Peyer's patch (tissue), 4 donors: ENCODE measurements at regions not wholly inside any gene's neighbourhood (a gene's known extent, or its start where the extent isn't known, plus 50 kb on each side); places are given as distances from the start of the nearest gene placed in this dataset.

Experiments
- DNase-seq, 3 donors: peaks; one replicate each; pipeline ENCODE4 v3.0.0-alpha.2; 2017 to 2019
- H3K27ac ChIP-seq, 4 donors: fragments of 200-600 bp; sonication (generic); one replicate each; pipeline ENCODE4 v1.5.1; 2016 to 2019
- H3K27me3 ChIP-seq, 2 donors: fragments of 200-600 bp; sonication (generic); one replicate each; pipeline ENCODE4 v1.5.1; 2019
- H3K36me3 ChIP-seq, 3 donors: fragments of 200-600 bp; sonication (generic); one replicate each; pipeline ENCODE4 v1.5.1; 2016 to 2019
- H3K4me1 ChIP-seq, 4 donors: fragments of 200-600 bp; sonication (generic); one replicate each; pipeline ENCODE4 v1.5.1; 2016 to 2019
- H3K4me3 ChIP-seq, 4 donors: fragments of 200-600 bp; sonication (generic); 1 replicate in 3 of 4; 2 replicates in 1 of 4; pipeline ENCODE4 v1.5.1; 2016 to 2019; ENCODE audit warnings: mild to moderate bottlenecking in 1 of 4
- H3K9me3 ChIP-seq, 4 donors: fragments of 200-600 bp; sonication (generic); one replicate each; pipeline ENCODE4 v1.5.1; 2016 to 2019; ENCODE audit warnings: mild to moderate bottlenecking in 1 of 4
- CTCF ChIP-seq, 6 experiments: fragments of 450-650 bp in 4 of 6; fragments of 200-600 bp in 2 of 6; sonication (generic) in 1 of 6; IDR thresholded peaks; one replicate each; pipeline ENCODE4 v1.5.1; 2017 to 2019; ENCODE audit warnings: antibody characterized with exemption in 6 of 6, mild to moderate bottlenecking in 3 of 6, moderate library complexity in 1 of 6
- POLR2A ChIP-seq, 2 donors: fragments of 450-650 bp; IDR thresholded peaks; one replicate each; pipeline ENCODE4 v1.5.1; 2017; ENCODE audit warnings: antibody characterized with exemption in 2 of 2, mild to moderate bottlenecking in 2 of 2, moderate library complexity in 2 of 2

- Histone ChIP-seq H3K4me1 (no peaks in the 10 kb centered on the region), H3K27me3 (no peaks in the 10 kb centered on the region), H3K4me3 (no peak overlapping the region), H3K9me3 (no peaks in the 10 kb centered on the region), H3K27ac (no peak overlapping the region), H3K36me3 (no peaks in the 10 kb centered on the region)
- TF ChIP-seq POLR2A (IDR thresholded peaks at IDR 0.05) = no peak
- TF ChIP-seq CTCF (IDR thresholded peaks at IDR 0.05) = no peak
- no peak for DNase-seq
Observed at GRCh38 chr4:11769434-11769833, 340.7 kb upstream of the HS3ST1 start.

GRCh38 chr4:11768251-11768972 is 339.7 kb upstream of the HS3ST1 start:
- DNase-seq = no peak
- no peaks in the 10 kb centered on the region for H3K36me3 ChIP-seq
- H3K4me1 ChIP-seq = no peaks in the 10 kb centered on the region
- no peak overlapping the region for H3K4me3 ChIP-seq
- H3K27me3 ChIP-seq = no peaks in the 10 kb centered on the region
- no peak overlapping the region for H3K27ac ChIP-seq
- TF ChIP-seq CTCF (IDR thresholded peaks at IDR 0.05) = no peak
- TF ChIP-seq POLR2A (IDR thresholded peaks at IDR 0.05) = no peak
- no peaks in the 10 kb centered on the region for H3K9me3 ChIP-seq

GRCh38 chr4:11765849-11766453 is 337.3 kb upstream of the HS3ST1 start:
- H3K4me1 ChIP-seq = no peaks in the 10 kb centered on the region

GRCh38 chr4:11748164-11748872 is 319.6 kb upstream of the HS3ST1 start:
- no peak overlapping the region for H3K27ac ChIP-seq
- no peaks in the 10 kb centered on the region for H3K9me3 ChIP-seq
- no peak for TF ChIP-seq CTCF (IDR thresholded peaks at IDR 0.05)
- no peak for TF ChIP-seq POLR2A (IDR thresholded peaks at IDR 0.05)
- no peaks in the 10 kb centered on the region for H3K27me3 ChIP-seq
- DNase-seq = no peak
- no peaks in the 10 kb centered on the region for H3K4me1 ChIP-seq
- no peaks in the 10 kb centered on the region for H3K36me3 ChIP-seq
- H3K4me3 ChIP-seq = no peak overlapping the region

More at GRCh38 chr4:11765849-11766453, 337.3 kb upstream of the HS3ST1 start:
- no peaks in the 10 kb centered on the region for H3K9me3 ChIP-seq
- no peak overlapping the region for H3K4me3 ChIP-seq
- H3K27ac ChIP-seq = no peak overlapping the region
- no peaks in the 10 kb centered on the region for H3K36me3 ChIP-seq
- DNase-seq = peak in 1 of 3 donors; percentile 64
- no peaks in the 10 kb centered on the region for H3K27me3 ChIP-seq
- TF ChIP-seq CTCF (IDR thresholded peaks at IDR 0.05) = peak in 5 of 6 experiments; percentile 6 to 63 (median 56)
- no peak for TF ChIP-seq POLR2A (IDR thresholded peaks at IDR 0.05)

- H3K4me1 ChIP-seq = no peaks in the 10 kb centered on the region
- H3K4me3 ChIP-seq = no peak overlapping the region
- no peak overlapping the region for H3K27ac ChIP-seq
- no peak for DNase-seq
- no peaks in the 10 kb centered on the region for H3K9me3 ChIP-seq
- H3K27me3 ChIP-seq = no peaks in the 10 kb centered on the region
- TF ChIP-seq POLR2A (IDR thresholded peaks at IDR 0.05) (no peak), CTCF (IDR thresholded peaks at IDR 0.05) (no peak)
- no peaks in the 10 kb centered on the region for H3K36me3 ChIP-seq
Observed at GRCh38 chr4:11746734-11747133, 318.0 kb upstream of the HS3ST1 start.
